ENCODE measurements at regions not wholly inside any gene's neighbourhood (a gene's known extent, or its start where the extent isn't known, plus 50 kb on each side); places are given as distances from the start of the nearest gene placed in this dataset.

GRCh38 chr1:188708795-188709535, 1768.7 kb downstream of the BRINP3 start:
- Mint-ChIP-seq H3K4me1 (ENCODE audit: low read depth) (no peaks in the 10 kb centered on the region), H3K4me3 (no peak overlapping the region), H3K9me3 (peaks cover 10% of the 10 kb centered on the region), H3K27ac (no peak overlapping the region), H3K36me3 (ENCODE audit: low read depth) (no peaks in the 10 kb centered on the region), H3K27me3 (no peaks in the 10 kb centered on the region)
- intact Hi-C loops (cut with DNase I, micrococcal nuclease) = no loop called here
- no peak for ATAC-seq (ENCODE audit: poor library complexity)
- Histone ChIP-seq H3K36me3 (ENCODE audit: insufficient read depth, low read length) (no peaks in the 10 kb centered on the region), H3K4me3 (ENCODE audit: low read length) (no peak overlapping the region), H3K27me3 (ENCODE audit: control insufficient read depth in 1 of 2, insufficient read depth in 2 of 2, low read length in 2 of 2) (no peaks in the 10 kb centered on the region), H3K9me3 (ENCODE audit: control insufficient read depth in 1 of 2, insufficient read depth in 1 of 2, low read length in 2 of 2) (peaks cover 0 to 4% of the 10 kb centered on the region in 2 experiments), H3K27ac (ENCODE audit: low read depth in 1 of 2, low read length in 2 of 2) (no peak overlapping the region), H3K4me1 (ENCODE audit: insufficient read depth, low read length) (no peaks in the 10 kb centered on the region)
- no peak for DNase-seq
- no peak for TF ChIP-seq CTCF (IDR thresholded peaks at IDR 0.05)
- ChIA-PET POLR2A (no interaction called here), CTCF (no interaction called here)

- H3K9me3 Mint-ChIP-seq = peaks cover 10% of the 10 kb centered on the region
- H3K27me3 ChIP-seq (ENCODE audit: control insufficient read depth in 1 of 2, insufficient read depth in 2 of 2, low read length in 2 of 2) = no peaks in the 10 kb centered on the region
- no peak overlapping the region for H3K27ac Mint-ChIP-seq
- H3K4me3 Mint-ChIP-seq = no peak overlapping the region
- no peaks in the 10 kb centered on the region for H3K4me1 Mint-ChIP-seq (ENCODE audit: low read depth)
- TF ChIP-seq CTCF (IDR thresholded peaks at IDR 0.05) = no peak
- intact Hi-C loops (cut with DNase I, micrococcal nuclease) = no loop called here
- H3K27ac ChIP-seq (ENCODE audit: low read depth in 1 of 2, low read length in 2 of 2) = no peak overlapping the region
- H3K36me3 ChIP-seq (ENCODE audit: insufficient read depth, low read length) = no peaks in the 10 kb centered on the region
- no peaks in the 10 kb centered on the region for H3K27me3 Mint-ChIP-seq
- H3K9me3 ChIP-seq (ENCODE audit: control insufficient read depth in 1 of 2, insufficient read depth in 1 of 2, low read length in 2 of 2) = peaks cover 0 to 4% of the 10 kb centered on the region in 2 experiments
- DNase-seq (no peak), ATAC-seq (ENCODE audit: poor library complexity) (no peak)
- no peak overlapping the region for H3K4me3 ChIP-seq (ENCODE audit: low read length)
- CTCF ChIA-PET = no interaction called here
- POLR2A ChIA-PET = no interaction called here
- H3K36me3 Mint-ChIP-seq (ENCODE audit: low read depth) = no peaks in the 10 kb centered on the region
- H3K4me1 ChIP-seq (ENCODE audit: insufficient read depth, low read length) = no peaks in the 10 kb centered on the region
Observed at GRCh38 chr1:188715566-188715965, 1762.1 kb downstream of the BRINP3 start.

- Mint-ChIP-seq H3K27ac (no peak overlapping the region), H3K27me3 (no peaks in the 10 kb centered on the region), H3K4me1 (ENCODE audit: low read depth) (no peaks in the 10 kb centered on the region), H3K9me3 (peaks cover 8% of the 10 kb centered on the region), H3K36me3 (ENCODE audit: low read depth) (no peaks in the 10 kb centered on the region), H3K4me3 (no peak overlapping the region)
- no peaks in the 10 kb centered on the region for H3K36me3 ChIP-seq (ENCODE audit: insufficient read depth, low read length)
- peaks cover 0 to 4% of the 10 kb centered on the region in 2 experiments for H3K9me3 ChIP-seq (ENCODE audit: control insufficient read depth in 1 of 2, insufficient read depth in 1 of 2, low read length in 2 of 2)
- intact Hi-C loops (cut with DNase I, micrococcal nuclease) = no loop called here
- ChIA-PET POLR2A (no interaction called here), CTCF (no interaction called here)
- no peak for ATAC-seq (ENCODE audit: poor library complexity)
- H3K4me3 ChIP-seq (ENCODE audit: low read length) = no peak overlapping the region
- no peak for DNase-seq
- TF ChIP-seq CTCF (IDR thresholded peaks at IDR 0.05) = no peak
- H3K4me1 ChIP-seq (ENCODE audit: insufficient read depth, low read length) = no peaks in the 10 kb centered on the region
- H3K27ac ChIP-seq (ENCODE audit: low read depth in 1 of 2, low read length in 2 of 2) = no peak overlapping the region
- no peaks in the 10 kb centered on the region for H3K27me3 ChIP-seq (ENCODE audit: control insufficient read depth in 1 of 2, insufficient read depth in 2 of 2, low read length in 2 of 2)
Observed at GRCh38 chr1:188719735-188720134, 1757.9 kb downstream of the BRINP3 start.
